Raji (cell line): ENCODE measurements at regions not wholly inside any gene's neighbourhood (a gene's known extent, or its start where the extent isn't known, plus 50 kb on each side); places are given as distances from the start of the nearest gene placed in this dataset.

Experiments
- POLR2A ChIP-seq: IDR thresholded peaks from 2 replicates; pipeline ENCODE4 v1.6.1; 2011; ENCODE audit warnings: low read depth, low read length, control low read depth; ENCODE audit not compliant: insufficient read depth

DNA sequence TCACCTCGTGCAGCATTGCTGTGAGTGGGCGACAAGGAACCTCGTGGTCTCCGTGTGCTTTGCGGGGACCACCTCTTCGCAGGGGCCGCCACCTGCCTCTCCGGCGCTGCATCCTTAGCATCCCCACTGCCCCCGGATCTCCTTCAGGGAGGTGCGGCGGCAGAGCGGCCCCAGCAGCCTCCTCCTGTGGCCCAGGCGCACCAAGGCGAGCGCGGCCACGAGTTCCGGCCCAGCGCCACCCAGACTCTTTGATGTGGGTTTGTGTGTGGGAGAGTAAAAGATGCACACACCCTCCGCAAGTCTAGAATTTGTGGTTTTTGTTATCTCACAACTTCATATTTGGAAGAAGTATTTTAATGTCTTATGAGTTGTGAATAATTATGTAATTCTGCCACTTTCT, 118.8 kb upstream of the DIO3 start:
- TF ChIP-seq POLR2A, result no peak

DNA sequence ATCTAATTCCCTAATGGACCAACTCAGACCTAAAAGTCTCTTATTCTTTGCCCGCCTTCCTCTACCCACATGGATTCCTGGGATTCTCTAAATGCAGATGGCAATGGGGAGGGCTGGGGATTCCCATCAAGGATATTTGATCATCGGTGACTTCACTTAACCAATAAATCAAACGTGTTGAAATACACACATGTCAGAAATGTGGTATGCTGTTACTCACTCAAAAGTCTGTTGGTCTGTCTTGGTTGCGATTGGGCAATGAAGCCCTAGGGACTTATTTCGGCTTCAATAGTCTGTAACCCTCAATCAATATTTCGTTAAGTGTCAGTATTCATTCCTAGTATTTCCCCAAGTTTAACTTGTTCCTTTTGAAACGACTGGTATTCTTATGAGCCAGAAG, 117.2 kb upstream of the DIO3 start:
- TF ChIP-seq POLR2A, result no peak

- no peak for TF ChIP-seq POLR2A
Observed at GRCh38 chr14:101445278-101445677, 116.0 kb upstream of the DIO3 start.

DNA sequence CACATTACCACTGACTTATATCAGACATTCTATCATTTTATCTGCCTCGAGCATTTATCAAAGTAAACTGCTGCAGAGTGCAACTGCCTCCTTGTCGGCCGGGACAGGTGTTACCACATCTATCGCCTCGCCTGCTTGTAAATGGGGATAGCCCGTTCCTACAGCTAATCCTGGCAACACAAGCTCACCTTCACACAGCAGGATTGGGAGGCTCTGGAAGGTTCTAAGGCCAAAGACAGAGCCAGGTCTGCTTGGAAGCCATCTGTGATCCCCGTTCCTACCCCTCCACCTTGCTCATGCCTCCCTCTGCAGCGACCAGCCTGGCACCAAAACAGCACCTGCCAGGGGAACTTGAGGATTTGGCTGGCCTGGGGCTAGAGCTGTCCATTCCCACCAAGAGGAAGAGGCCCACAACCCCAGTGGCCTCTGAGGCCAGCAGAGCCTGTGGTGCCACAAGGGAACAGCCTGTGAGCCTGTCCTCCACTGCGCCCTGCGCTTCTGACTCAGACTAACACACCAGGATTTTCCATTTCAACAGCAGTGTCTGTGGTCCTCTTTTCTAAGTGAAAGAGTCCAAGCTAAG, 114.8 kb upstream of the DIO3 start:
- TF ChIP-seq POLR2A, result no peak

DNA sequence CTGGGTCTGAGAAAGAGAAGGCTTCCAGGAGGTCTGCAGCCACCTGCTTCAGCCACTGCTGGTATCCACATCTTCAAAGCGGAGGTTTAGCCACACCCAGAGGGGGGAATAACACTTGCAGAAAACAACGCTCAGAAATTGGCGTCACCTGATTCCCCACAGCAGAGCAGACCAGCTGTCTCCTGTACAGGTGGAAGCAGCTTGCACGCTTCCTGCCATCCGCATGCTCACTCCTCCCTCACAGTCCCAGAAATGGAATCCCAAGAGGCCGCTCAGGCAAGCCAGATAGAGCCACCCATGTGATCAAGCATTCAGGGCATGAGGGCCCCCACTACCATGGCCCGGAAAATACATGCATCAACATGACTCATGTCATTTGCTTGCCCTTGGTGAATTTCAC, 112.2 kb upstream of the DIO3 start:
- TF ChIP-seq POLR2A, result no peak

DNA sequence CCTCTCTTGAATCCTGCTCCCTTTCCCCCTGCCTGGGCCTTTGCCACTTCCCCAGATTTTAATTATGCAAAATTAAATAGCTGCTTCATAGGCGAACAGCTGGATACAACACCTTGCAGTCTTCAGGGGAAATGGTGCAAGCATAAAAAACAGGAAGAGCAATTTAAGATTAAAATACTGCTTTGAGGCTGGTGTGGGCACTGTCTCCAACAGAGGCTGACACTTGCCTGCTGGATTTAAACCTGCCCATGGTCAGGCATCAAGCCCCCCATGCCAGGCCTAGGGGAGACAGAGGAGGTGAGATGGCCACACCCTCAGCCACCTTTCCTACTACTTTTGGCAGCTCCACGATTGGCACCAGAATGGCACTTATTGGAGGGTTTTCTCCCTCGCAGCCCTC, 110.1 kb upstream of the DIO3 start:
- TF ChIP-seq POLR2A, result no peak

DNA sequence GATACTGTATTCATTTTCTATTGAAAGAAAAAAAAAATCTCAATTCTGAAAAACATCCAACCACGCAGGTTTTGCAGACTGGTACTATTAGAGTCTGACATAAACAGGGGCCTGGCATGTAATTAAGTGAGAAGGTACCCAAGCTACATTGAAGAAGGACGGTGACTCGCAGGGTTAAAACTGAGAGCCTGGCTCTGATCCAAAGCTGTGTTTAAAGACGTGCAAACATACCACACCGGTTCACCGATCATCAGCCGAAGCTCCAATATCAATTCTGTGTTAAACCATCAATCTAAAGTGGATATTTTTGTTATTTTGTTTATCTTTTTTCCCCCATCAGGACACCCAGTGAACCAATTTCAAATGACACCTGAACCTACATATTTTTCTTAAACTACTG, 108.1 kb upstream of the DIO3 start:
- no peak for TF ChIP-seq POLR2A

DNA sequence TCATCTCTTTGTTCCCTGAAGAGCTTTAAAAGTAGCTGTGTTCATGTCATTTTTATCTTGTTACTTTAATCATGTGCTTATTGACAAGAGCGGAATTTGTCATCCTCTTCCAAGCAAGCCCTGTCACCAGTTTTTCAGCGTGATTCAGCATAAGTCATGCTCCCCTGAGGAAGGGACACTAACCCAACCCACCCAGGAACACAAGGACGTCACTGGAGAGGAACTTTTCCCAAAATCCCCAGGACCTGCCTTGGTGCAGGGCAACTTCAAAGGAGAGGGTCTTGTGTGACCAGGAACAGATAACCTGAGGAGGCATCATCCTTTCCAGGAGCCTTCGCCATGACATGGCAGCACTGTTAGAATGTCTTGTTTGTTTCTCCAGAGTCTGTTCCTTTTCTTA, 107.1 kb upstream of the DIO3 start:
- TF ChIP-seq POLR2A, result no peak

- TF ChIP-seq POLR2A, result no peak
Observed at GRCh38 chr14:101456246-101457175, 104.8 kb upstream of the DIO3 start.

- no peak for TF ChIP-seq POLR2A
Observed at GRCh38 chr14:101457301-101457935, 103.9 kb upstream of the DIO3 start.

- no peak for TF ChIP-seq POLR2A
Observed at GRCh38 chr14:101457936-101458740, 103.2 kb upstream of the DIO3 start.

DNA sequence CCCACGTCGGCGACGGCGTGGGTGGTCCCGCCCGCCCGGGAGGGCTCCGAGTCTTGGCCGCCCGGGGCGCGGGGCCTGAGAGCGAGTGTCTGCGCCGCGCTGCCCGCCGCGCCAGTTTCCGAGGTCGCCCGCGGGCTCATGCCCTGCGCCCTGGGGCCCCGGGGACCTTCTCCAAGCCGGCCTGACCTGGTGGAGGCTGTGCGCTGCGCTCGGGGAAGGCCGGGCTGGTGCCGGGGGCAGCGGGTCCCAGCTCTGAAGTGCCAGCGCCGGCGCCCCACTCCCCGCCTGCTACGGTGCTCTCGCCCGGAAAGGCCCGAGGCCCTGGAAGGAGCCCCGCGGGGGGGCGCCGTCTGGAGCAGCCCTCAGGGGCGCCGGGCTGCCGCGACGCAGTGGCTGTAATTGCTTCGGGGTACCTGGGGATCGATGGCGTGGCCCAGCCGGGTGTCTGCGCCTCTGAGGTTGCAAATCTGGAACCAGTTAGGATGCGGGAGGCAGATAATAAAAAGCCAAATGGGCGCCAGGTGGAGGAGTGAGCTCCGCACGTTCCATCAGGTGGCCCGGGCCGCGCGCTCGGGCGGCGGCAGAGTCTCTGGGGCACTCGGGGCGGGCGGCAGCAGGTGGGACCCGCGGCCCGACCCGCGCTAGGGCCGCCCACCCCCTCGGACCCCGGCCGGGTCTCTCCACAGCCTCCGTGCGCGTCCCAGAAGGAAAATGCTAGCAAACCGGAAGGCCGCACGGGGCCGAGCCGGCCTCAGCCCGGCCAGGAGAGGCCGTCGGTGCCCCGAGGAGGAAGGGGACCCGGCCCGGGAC, 102.3 kb upstream of the DIO3 start:
- TF ChIP-seq POLR2A, result no peak

GRCh38 chr14:101459551-101459900, 101.8 kb upstream of the DIO3 start:
- no peak for TF ChIP-seq POLR2A

DNA sequence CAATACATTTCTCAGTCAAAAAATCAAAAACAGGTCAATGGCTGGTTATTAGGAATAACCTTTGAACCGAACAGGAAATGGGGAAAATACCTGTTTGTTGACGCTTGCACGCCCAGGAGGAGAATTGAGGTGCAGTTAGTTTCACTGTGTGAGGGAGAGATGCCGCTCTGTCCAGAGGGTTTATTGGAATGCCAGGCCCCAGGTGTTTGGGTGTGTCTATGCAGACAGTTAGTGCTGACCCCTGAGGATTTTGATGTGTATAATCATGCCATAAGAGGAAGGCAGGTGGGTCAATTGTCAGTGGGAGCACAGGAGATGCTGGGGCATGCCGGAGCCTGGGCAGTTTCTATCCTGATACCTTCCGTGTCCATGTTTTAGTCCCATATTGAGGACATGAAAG, 100.8 kb upstream of the DIO3 start:
- TF ChIP-seq POLR2A, result no peak

DNA sequence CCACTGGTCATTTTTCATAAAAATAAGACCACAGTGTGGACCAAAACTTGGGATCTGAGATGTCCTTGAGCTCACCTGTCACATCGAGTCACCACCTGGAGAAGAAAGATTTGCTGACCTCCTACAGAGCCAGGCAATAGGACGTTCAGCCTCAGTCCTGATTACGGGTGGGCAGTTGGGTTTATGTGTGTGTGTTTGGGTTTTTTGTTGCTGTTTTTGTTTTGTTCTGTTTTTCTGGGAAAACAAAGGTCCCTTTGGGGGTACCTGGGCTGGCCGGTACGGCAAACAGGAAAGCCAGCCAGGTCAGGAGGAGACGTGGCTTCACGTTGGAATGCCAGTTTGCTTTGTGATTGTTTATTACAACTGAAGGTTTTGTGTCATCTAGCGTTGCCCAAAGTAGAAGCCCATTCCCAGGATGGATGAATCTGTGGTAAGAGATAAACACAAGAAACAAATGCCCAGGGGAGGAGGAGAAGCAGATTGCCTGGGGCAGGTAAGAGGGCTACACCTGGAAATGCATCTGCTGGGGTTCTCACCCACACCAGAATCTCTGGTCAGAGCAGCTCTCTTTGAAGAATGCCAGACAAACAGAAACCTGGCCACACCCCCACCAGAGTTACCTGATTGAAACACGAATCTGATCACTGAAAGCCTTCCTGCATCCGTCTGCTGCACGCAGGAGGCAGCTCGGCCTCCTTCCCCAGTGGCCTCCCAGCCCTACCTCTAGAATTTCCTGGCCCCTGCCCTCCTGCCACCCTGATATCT, 100.1 kb upstream of the DIO3 start:
- TF ChIP-seq POLR2A, result no peak
